Aorta (tissue), 5 donors: ENCODE measurements at regions not wholly inside any gene's neighbourhood (a gene's known extent, or its start where the extent isn't known, plus 50 kb on each side); places are given as distances from the start of the nearest gene placed in this dataset.

Experiments
- ATAC-seq: fragments of 200-7000 bp; cut with Tn5 transposase; one replicate; pipeline ENCODE4 v1.9.1; 2022; ENCODE audit warnings: moderate library complexity; ENCODE audit not compliant: low FRiP score
- DNase-seq, 2 donors: peaks; one replicate each; pipeline ENCODE4 v3.0.0-alpha.2; 2020
- H3K27ac ChIP-seq, 2 donors: one replicate each; pipeline ENCODE4 v1.5.1; 2013; ENCODE audit warnings: low read length in 2 of 2, mild to moderate bottlenecking in 2 of 2, moderate library complexity in 2 of 2, control low read depth in 1 of 2, inconsistent platforms in 1 of 2, low read depth in 1 of 2
- H3K27me3 ChIP-seq, 2 donors: one replicate each; pipeline ENCODE4 v1.6.1; 2013; ENCODE audit warnings: control low read depth in 1 of 2, low read length in 1 of 2, mild to moderate bottlenecking in 1 of 2, moderate library complexity in 1 of 2; ENCODE audit not compliant: insufficient read depth in 2 of 2, control insufficient read depth in 1 of 2
- H3K36me3 ChIP-seq, 2 donors: one replicate each; pipeline ENCODE4 v1.6.1; 2013; ENCODE audit warnings: control low read depth in 1 of 2, low read length in 1 of 2, mild to moderate bottlenecking in 1 of 2; ENCODE audit not compliant: insufficient read depth in 2 of 2, control insufficient read depth in 1 of 2
- H3K4me1 ChIP-seq, 2 donors: one replicate each; pipeline ENCODE4 v1.6.1; 2013; ENCODE audit warnings: low read length in 2 of 2, control low read depth in 1 of 2, mild to moderate bottlenecking in 1 of 2, moderate library complexity in 1 of 2; ENCODE audit not compliant: insufficient read depth in 2 of 2, control insufficient read depth in 1 of 2
- H3K4me3 ChIP-seq, 2 donors: one replicate each; pipeline ENCODE4 v1.5.1; 2013; ENCODE audit warnings: low read length in 2 of 2, control low read depth in 1 of 2, mild to moderate bottlenecking in 1 of 2
- H3K9me3 ChIP-seq: one replicate; pipeline ENCODE4 v1.6.1; 2013; ENCODE audit warnings: mild to moderate bottlenecking, low read length; ENCODE audit not compliant: control insufficient read depth
- WGBS, 2 donors: extraction: QIAGEN DNeasy Blood & Tissue Kit; methylation state at CpG; one replicate each; pipeline ENCODE4 v1.1.7; 2013; 5-methylcytosine and 5-hydroxymethylcytosine counted together
- intact Hi-C, 2 donors: fragments of 100-400 bp; cut with DNase I; formaldehyde crosslinking; loops; one replicate each; pipeline versions ENCODE4 v1.14.2 to v1.15.0; 2022
- donor health status: healthy with polysubstance abuse.
- donor health status: Bipolar disorder and iron deficiency.
- donor health status: DM: no; HTN: no; CAD: no.
- donor health status: DM: no; HTN: no; CAD: no.
- donor health status: DM: yes; HTN: yes; CAD: no.

- DNase-seq (no peak), ATAC-seq (no peak)
- Histone ChIP-seq H3K36me3 (no peaks in the 10 kb centered on the region), H3K4me3 (no peak overlapping the region), H3K27me3 (peaks cover 0 to 3% of the 10 kb centered on the region in 2 donors), H3K9me3 (peaks cover 15% of the 10 kb centered on the region), H3K27ac (no peak overlapping the region), H3K4me1 (no peaks in the 10 kb centered on the region)
- 31 to 39% methylated on average over 11 of the region's 11 CpGs for WGBS, 2 donors
- intact Hi-C loops, result no loop called here
Measured at GRCh38 chr10:2986391-2986801, 81.0 kb upstream of the PFKP start.

GRCh38 chr10:2985729-2986232 lies 81.6 kb upstream of the PFKP start:
- H3K27me3 ChIP-seq, result peaks cover 0 to 3% of the 10 kb centered on the region in 2 donors
- H3K27ac ChIP-seq, result no peak overlapping the region
- WGBS, 2 donors, result 40 to 44% methylated on average over 11 of the region's 11 CpGs
- no peaks in the 10 kb centered on the region for H3K4me1 ChIP-seq
- peaks cover 15% of the 10 kb centered on the region for H3K9me3 ChIP-seq
- H3K36me3 ChIP-seq, result no peaks in the 10 kb centered on the region
- ATAC-seq, result no peak
- no peak for DNase-seq
- H3K4me3 ChIP-seq, result no peak overlapping the region
- intact Hi-C loops, result no loop called here

GRCh38 chr10:2984682-2985081 lies 82.7 kb upstream of the PFKP start:
- 81 to 83% methylated on average over 10 of the region's 10 CpGs for WGBS, 2 donors
- no peak overlapping the region for H3K4me3 ChIP-seq
- no peak overlapping the region for H3K27ac ChIP-seq
- intact Hi-C loops, result no loop called here
- DNase-seq, result no peak
- peaks cover 0 to 3% of the 10 kb centered on the region in 2 donors for H3K27me3 ChIP-seq
- no peaks in the 10 kb centered on the region for H3K36me3 ChIP-seq
- H3K9me3 ChIP-seq, result peaks cover 15% of the 10 kb centered on the region
- no peak for ATAC-seq
- H3K4me1 ChIP-seq, result no peaks in the 10 kb centered on the region

- intact Hi-C loops, result no loop called here
- H3K36me3 ChIP-seq, result no peaks in the 10 kb centered on the region
- no peaks in the 10 kb centered on the region for H3K27me3 ChIP-seq
- H3K4me1 ChIP-seq, result no peaks in the 10 kb centered on the region
- ATAC-seq (no peak), DNase-seq (no peak)
- no peak overlapping the region for H3K27ac ChIP-seq
- WGBS, 2 donors, result 71 to 73% methylated on average over 7 of the region's 7 CpGs
- no peaks in the 10 kb centered on the region for H3K9me3 ChIP-seq
- no peak overlapping the region for H3K4me3 ChIP-seq
Measured at GRCh38 chr10:2982146-2982545, 85.2 kb upstream of the PFKP start.

- 84 to 85% methylated on average over 19 of the region's 19 CpGs for WGBS, 2 donors
- H3K27ac ChIP-seq, result no peak overlapping the region
- ATAC-seq, result no peak
Measured at GRCh38 chr10:2981361-2981801, 86.0 kb upstream of the PFKP start.

GRCh38 chr10:2980791-2981360 lies 86.5 kb upstream of the PFKP start:
- Histone ChIP-seq H3K27me3 (no peaks in the 10 kb centered on the region), H3K27ac (no peak overlapping the region), H3K4me3 (no peak overlapping the region), H3K4me1 (no peaks in the 10 kb centered on the region), H3K9me3 (no peaks in the 10 kb centered on the region), H3K36me3 (no peaks in the 10 kb centered on the region)
- 73 to 76% methylated on average over 10 of the region's 10 CpGs for WGBS, 2 donors
- ATAC-seq (no peak), DNase-seq (no peak)
- intact Hi-C loops, result no loop called here

More at GRCh38 chr10:2981361-2981801, 86.0 kb upstream of the PFKP start:
- Histone ChIP-seq H3K36me3 (no peaks in the 10 kb centered on the region), H3K27me3 (no peaks in the 10 kb centered on the region), H3K4me3 (no peak overlapping the region), H3K4me1 (no peaks in the 10 kb centered on the region), H3K9me3 (no peaks in the 10 kb centered on the region)
- intact Hi-C loops, result no loop called here
- DNase-seq, result no peak

GRCh38 chr10:2980116-2980515 lies 87.2 kb upstream of the PFKP start:
- Histone ChIP-seq H3K4me3 (no peak overlapping the region), H3K9me3 (no peaks in the 10 kb centered on the region), H3K27ac (no peak overlapping the region), H3K4me1 (no peaks in the 10 kb centered on the region), H3K27me3 (no peaks in the 10 kb centered on the region), H3K36me3 (no peaks in the 10 kb centered on the region)
- DNase-seq (no peak), ATAC-seq (no peak)
- 60 to 63% methylated on average over 5 of the region's 5 CpGs for WGBS, 2 donors
- intact Hi-C loops, result no loop called here

- H3K27ac ChIP-seq, result no peak overlapping the region
- no peaks in the 10 kb centered on the region for H3K4me1 ChIP-seq
- DNase-seq (no peak), ATAC-seq (no peak)
- H3K27me3 ChIP-seq, result no peaks in the 10 kb centered on the region
- WGBS, 2 donors, result 72 to 76% methylated on average over 8 of the region's 8 CpGs
- H3K9me3 ChIP-seq, result no peaks in the 10 kb centered on the region
- intact Hi-C loops, result no loop called here
- no peaks in the 10 kb centered on the region for H3K36me3 ChIP-seq
- no peak overlapping the region for H3K4me3 ChIP-seq
Measured at GRCh38 chr10:2979306-2979705, 88.0 kb upstream of the PFKP start.

- intact Hi-C loops, result no loop called here
- H3K27ac ChIP-seq, result no peak overlapping the region
- no peaks in the 10 kb centered on the region for H3K27me3 ChIP-seq
- ATAC-seq (no peak), DNase-seq (no peak)
- H3K36me3 ChIP-seq, result no peaks in the 10 kb centered on the region
- H3K4me3 ChIP-seq, result no peak overlapping the region
- 95% methylated on average over 8 of the region's 8 CpGs for WGBS, 2 donors
- H3K9me3 ChIP-seq, result no peaks in the 10 kb centered on the region
- no peaks in the 10 kb centered on the region for H3K4me1 ChIP-seq
Measured at GRCh38 chr10:2978574-2979273, 88.6 kb upstream of the PFKP start.
